ENCODE measurements at regions not wholly inside any gene's neighbourhood (a gene's known extent, or its start where the extent isn't known, plus 50 kb on each side); places are given as distances from the start of the nearest gene placed in this dataset.
A peak's percentile ranks its signal among the peaks of the same experiment; 100 is the strongest.
"Not testable (repeated sequence)": the region's sequence is repeated elsewhere in the genome, so short reads cannot be mapped to it uniquely, and the experiment has no call there.

DNA sequence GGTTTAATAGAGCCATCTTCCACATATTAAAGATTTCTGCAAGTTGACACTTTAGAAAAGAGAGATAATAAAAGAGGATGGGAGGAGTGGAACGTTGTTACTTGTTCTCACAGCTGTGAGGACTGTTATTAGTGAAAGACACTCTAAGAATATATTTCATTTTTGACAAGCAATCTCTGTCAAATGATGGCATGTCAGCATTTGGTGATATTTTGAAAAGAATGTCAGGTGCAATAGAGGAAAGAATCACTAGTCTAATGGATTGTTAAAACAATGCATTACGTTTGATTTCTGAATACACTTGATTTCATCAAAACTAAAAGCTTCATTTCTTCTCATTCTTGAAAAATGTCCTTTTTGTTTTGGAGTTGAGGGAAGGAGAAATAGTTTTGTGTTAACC, 853.4 kb downstream of the PLA2G4A start:
- DNase-seq (ENCODE audit: low read depth, low spot score), result no peak
- in situ Hi-C loops (cut with HindIII; ENCODE audit: low sequenced_read_pairs), result no loop called here
- H3K4me3 ChIP-seq (ENCODE audit: low read depth, low read length), result no peak overlapping the region
- TF ChIP-seq, protein P1, sequence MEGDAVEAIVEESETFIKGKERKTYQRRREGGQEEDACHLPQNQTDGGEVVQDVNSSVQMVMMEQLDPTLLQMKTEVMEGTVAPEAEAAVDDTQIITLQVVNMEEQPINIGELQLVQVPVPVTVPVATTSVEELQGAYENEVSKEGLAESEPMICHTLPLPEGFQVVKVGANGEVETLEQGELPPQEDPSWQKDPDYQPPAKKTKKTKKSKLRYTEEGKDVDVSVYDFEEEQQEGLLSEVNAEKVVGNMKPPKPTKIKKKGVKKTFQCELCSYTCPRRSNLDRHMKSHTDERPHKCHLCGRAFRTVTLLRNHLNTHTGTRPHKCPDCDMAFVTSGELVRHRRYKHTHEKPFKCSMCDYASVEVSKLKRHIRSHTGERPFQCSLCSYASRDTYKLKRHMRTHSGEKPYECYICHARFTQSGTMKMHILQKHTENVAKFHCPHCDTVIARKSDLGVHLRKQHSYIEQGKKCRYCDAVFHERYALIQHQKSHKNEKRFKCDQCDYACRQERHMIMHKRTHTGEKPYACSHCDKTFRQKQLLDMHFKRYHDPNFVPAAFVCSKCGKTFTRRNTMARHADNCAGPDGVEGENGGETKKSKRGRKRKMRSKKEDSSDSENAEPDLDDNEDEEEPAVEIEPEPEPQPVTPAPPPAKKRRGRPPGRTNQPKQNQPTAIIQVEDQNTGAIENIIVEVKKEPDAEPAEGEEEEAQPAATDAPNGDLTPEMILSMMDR (IDR thresholded peaks at IDR 0.05; ENCODE audit: low read depth, low read length), result no peak

DNA sequence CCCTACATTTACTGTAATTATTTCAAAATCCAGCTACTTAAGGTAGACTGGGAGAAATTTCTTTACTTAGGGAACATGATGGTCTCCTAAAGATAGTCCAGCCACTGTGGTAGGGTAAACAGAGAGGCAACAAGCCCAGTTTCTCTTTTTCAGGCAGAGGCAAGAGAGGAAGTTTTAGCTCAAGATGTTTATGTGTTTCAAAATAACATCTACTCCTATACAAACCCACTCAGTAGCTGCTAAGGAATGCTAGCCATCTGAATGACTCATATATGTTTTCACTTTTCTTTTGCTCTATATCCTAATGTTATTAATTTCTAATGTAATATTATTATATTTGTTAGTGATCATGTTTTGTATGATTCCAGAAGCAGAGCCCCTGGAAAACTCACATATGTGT, 856.6 kb downstream of the PLA2G4A start:
- TF ChIP-seq, protein P1 (IDR thresholded peaks at IDR 0.05; ENCODE audit: low read depth, low read length), result no peak
- in situ Hi-C loops (cut with HindIII; ENCODE audit: low sequenced_read_pairs), result no loop called here
- no peak overlapping the region for H3K4me3 ChIP-seq (ENCODE audit: low read depth, low read length)
- DNase-seq (ENCODE audit: low read depth, low spot score), result peak; percentile 73

DNA sequence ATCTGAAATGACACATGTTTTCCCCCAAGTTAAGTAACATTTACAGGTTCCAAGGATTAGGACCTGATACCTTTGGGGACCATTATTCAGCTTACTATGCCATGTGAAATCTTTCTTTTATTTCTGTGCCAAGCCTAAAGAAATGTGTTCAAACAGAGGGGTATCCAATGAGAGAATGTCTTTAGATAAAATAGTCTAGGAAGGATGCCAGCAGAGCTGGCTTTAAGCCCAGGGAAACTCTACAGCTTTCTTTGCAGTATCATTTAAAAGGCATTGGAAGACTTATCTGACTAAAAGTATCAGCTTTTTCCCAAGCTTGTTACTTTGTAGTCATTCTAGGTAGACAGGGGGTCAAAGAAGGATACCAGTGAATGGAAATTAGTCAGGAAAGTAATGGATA, 860.4 kb downstream of the PLA2G4A start:
- peak; percentile 95 for DNase-seq (ENCODE audit: low read depth, low spot score)
- in situ Hi-C loops (cut with HindIII; ENCODE audit: low sequenced_read_pairs), result no loop called here

DNA sequence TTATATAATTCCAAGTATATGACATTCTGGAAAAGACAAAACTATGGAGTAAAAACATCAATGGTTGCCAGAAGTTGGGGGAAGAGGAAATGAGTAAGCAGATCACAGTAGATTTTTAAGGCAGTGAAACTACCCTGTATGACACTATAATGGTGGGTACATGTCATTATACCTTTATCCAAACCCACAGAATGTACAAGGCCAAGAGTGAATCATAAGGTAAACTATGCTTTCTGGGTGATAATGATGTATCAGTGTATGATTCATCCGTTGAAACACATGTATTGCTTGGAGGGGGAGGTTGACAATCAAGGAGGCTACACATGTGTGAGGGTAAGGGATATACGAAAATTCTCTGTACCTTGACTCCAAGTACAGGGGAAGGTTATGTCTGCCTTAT, 862.7 kb downstream of the PLA2G4A start:
- in situ Hi-C loops (cut with HindIII; ENCODE audit: low sequenced_read_pairs), result no loop called here

More for the DNA sequence above, 860.4 kb downstream of the PLA2G4A start:
- no peak overlapping the region for H3K4me3 ChIP-seq (ENCODE audit: low read depth, low read length)
- TF ChIP-seq, protein P1 (IDR thresholded peaks at IDR 0.05; ENCODE audit: low read depth, low read length), result no peak

DNA sequence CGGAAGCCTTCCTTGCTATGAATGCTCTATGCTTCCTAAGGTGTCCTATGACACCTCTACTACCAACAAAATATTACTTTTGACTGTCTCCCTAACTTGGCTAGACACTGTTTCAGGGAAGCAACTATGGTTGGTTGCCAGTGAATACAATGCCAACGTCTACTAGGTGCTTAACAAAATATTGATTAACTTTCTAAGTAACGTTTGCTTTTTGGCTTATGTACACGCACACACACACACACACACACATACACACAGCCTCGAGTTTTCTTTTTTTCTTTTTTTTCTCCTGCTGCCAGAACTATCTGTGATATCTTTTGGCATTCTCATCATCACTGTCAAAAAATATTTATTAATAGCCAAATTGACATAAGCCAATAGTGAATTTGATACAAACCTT, 864.0 kb downstream of the PLA2G4A start:
- in situ Hi-C loops (cut with HindIII; ENCODE audit: low sequenced_read_pairs), result no loop called here
- TF ChIP-seq, protein P1 (IDR thresholded peaks at IDR 0.05; ENCODE audit: low read depth, low read length), result no peak
- no peak for DNase-seq (ENCODE audit: low read depth, low spot score)
- H3K4me3 ChIP-seq (ENCODE audit: low read depth, low read length), result no peak overlapping the region

More for the DNA sequence above, 862.7 kb downstream of the PLA2G4A start:
- DNase-seq (ENCODE audit: low read depth, low spot score), result peak; percentile 96
- TF ChIP-seq, protein P1 (IDR thresholded peaks at IDR 0.05; ENCODE audit: low read depth, low read length), result no peak
- no peak overlapping the region for H3K4me3 ChIP-seq (ENCODE audit: low read depth, low read length)

DNA sequence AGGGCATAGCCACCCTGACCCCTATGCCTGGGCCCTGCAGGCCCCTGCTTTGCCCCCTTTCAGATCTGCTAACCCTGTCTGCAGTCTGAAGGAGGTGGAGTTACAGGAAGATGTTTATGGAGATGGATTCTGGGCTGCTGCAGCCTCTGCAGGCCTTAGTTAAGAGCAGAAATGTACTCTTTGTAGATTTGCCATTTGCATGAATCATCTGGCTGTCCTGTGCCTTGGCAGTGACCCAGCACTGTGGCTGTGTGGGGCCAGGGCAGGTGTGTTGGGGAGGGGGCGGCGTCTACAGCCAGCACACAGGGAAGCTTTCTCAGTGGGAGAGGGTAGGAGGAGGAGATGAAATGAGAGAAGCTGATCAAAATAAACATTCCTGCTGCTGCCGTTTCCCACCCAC, 867.3 kb downstream of the PLA2G4A start:
- no peak overlapping the region for H3K4me3 ChIP-seq (ENCODE audit: low read depth, low read length)
- TF ChIP-seq, protein P1 (IDR thresholded peaks at IDR 0.05; ENCODE audit: low read depth, low read length), result no peak
- peak; percentile 51 for DNase-seq (ENCODE audit: low read depth, low spot score)
- in situ Hi-C loops (cut with HindIII; ENCODE audit: low sequenced_read_pairs), result no loop called here

DNA sequence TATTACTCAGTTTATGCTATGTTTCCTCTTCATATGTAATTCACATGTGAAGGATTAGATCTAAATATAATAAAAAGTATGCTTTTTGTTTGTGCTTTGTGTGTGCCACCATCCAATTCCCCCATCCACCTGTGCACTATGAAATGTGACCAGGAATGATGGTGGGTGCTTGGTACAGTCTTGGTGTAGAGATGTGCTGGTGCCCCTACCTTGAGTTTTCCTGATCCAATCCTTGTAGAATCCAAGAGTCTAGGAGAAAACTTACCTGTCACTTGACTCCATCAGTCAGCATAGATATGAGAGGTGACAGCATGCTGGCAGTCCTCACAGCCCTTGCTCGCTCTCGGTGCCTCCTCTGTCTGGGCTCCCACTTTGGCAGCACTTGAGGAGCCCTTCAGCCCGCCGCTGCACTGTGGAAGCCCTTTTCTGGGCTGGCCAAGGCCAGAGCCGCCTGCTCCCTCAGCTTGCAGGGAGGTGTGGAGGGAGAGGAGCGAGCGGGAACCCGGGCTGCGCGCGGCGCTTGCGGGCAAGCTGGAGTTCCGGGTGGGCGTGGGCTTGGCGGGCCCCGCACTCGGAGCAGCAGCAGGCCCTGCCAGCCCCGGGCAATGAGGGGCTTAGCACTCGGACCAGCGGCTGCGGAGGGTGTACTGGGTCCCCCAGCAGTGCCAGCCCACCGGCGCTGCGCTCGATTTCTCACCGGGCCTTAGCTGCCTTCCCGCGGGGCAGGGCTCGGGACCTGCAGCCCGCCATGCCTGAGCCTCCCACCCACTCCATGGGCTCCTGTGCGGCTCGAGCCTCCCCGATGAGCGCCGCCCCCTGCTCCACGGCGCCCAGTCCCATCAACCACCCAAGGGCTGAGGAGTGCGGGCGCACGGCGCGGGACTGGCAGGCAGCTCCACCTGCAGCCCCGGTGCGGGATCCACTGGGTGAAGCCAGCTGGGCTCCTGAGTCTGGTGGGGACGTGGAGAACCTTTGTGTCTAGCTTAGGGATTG, 874.7 kb downstream of the PLA2G4A start:
- in situ Hi-C loops (cut with HindIII; ENCODE audit: low sequenced_read_pairs); DNase-seq (ENCODE audit: low read depth, low spot score); H3K4me3 ChIP-seq (ENCODE audit: low read depth, low read length): not testable (repeated sequence)

All from astrocyte of the spinal cord (primary cell).